Body of pancreas (tissue), 4 donors: ENCODE measurements at regions not wholly inside any gene's neighbourhood (a gene's known extent, or its start where the extent isn't known, plus 50 kb on each side); places are given as distances from the start of the nearest gene placed in this dataset.
"Not testable (repeated sequence)": the region's sequence is repeated elsewhere in the genome, so short reads cannot be mapped to it uniquely, and the experiment has no call there.

Experiments used
- ATAC-seq: fragments of 150-250 bp; one replicate; pipeline ENCODE4 v1.9.1; 2016
- DNase-seq, 4 donors: peaks; one replicate each; pipeline ENCODE4 v3.0.0-alpha.2; 2019
- H3K27ac ChIP-seq, 4 donors: fragments of 200-600 bp; sonication (generic); 1 replicate in 3 of 4; 2 replicates in 1 of 4; pipeline versions ENCODE4 v1.5.1 to v1.6.1; 2016 to 2019; ENCODE audit warnings: mild to moderate bottlenecking in 1 of 4, mixed read lengths in 1 of 4, moderate library complexity in 1 of 4
- H3K27me3 ChIP-seq, 2 donors: fragments of 200-600 bp; sonication (generic); one replicate each; pipeline ENCODE4 v1.6.0; 2016; ENCODE audit warnings: mild to moderate bottlenecking in 1 of 2
- H3K36me3 ChIP-seq, 2 donors: fragments of 200-600 bp; sonication (generic); replicated peaks in 1 of 2; 2 replicates each; pipeline ENCODE4 v1.5.1; 2016; ENCODE audit warnings: low read depth in 2 of 2; ENCODE audit not compliant: insufficient read depth in 1 of 2
- H3K4me1 ChIP-seq: fragments of 200-600 bp; sonication (generic); one replicate; pipeline ENCODE4 v1.6.0; 2016
- H3K4me3 ChIP-seq, 2 donors: fragments of 200-600 bp; sonication (generic); 1 replicate in 1 of 2; 2 replicates in 1 of 2; pipeline ENCODE4 v1.5.1; 2016 to 2019
- H3K9me3 ChIP-seq, 3 donors: fragments of 200-600 bp; sonication (generic); 1 replicate in 2 of 3; 2 replicates in 1 of 3; pipeline ENCODE4 v1.5.1; 2016
- POLR2A ChIP-seq, 3 donors: fragments of 450-650 bp; IDR thresholded peaks; one replicate each; pipeline ENCODE4 v1.6.1; 2016; ENCODE audit warnings: antibody characterized with exemption in 3 of 3, mild to moderate bottlenecking in 2 of 3
- WGBS, 2 donors: methylation state at CpG; one replicate each; pipeline ENCODE4 v1.1.5; 2017; 5-methylcytosine and 5-hydroxymethylcytosine counted together
- intact Hi-C: fragments of 100-400 bp; cut with DNase I; formaldehyde crosslinking; loops from one replicate; pipeline ENCODE4 v1.15.1; 2023
- TF ChIP-seq, protein P1 (sequence below), 7 experiments: fragments of 450-650 bp in 4 of 7; fragments of 200-600 bp in 3 of 7; sonication (generic) in 3 of 7; IDR thresholded peaks; one replicate each; pipeline ENCODE4 v1.5.1; 2016 to 2019; ENCODE audit warnings: antibody characterized with exemption in 7 of 7

DNA sequence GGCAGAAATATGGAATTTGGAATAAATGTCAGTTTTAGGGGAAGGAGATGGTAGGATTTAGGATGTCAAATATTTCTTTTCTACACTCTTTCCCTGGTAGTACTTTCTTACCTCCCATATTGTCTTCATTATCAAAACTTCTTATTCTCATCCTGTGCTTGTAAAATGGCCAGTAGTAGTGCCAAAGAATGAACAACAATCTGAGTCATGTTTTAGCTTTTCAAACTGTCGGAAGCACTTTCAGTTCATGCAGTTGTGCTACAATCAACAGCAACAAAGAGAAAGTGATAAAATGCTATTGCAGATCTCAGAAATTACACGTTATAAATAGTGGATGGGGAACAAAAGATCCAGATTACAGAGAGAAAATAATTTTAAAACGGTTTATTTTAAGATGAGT, 193.7 kb upstream of the RXFP2 start:
- H3K27ac ChIP-seq = no peak overlapping the region
- no peaks in the 10 kb centered on the region for H3K36me3 ChIP-seq
- no peak overlapping the region for H3K4me3 ChIP-seq
- no peaks in the 10 kb centered on the region for H3K9me3 ChIP-seq
- DNase-seq (no peak), ATAC-seq (no peak)
- H3K4me1 ChIP-seq = no peaks in the 10 kb centered on the region
- no peaks in the 10 kb centered on the region for H3K27me3 ChIP-seq
- intact Hi-C loops = no loop called here
- WGBS, 2 donors = 36 to 46% methylated on average over 3 of the region's 3 CpGs
- TF ChIP-seq POLR2A (IDR thresholded peaks at IDR 0.05) = no peak
- TF ChIP-seq, protein P1, sequence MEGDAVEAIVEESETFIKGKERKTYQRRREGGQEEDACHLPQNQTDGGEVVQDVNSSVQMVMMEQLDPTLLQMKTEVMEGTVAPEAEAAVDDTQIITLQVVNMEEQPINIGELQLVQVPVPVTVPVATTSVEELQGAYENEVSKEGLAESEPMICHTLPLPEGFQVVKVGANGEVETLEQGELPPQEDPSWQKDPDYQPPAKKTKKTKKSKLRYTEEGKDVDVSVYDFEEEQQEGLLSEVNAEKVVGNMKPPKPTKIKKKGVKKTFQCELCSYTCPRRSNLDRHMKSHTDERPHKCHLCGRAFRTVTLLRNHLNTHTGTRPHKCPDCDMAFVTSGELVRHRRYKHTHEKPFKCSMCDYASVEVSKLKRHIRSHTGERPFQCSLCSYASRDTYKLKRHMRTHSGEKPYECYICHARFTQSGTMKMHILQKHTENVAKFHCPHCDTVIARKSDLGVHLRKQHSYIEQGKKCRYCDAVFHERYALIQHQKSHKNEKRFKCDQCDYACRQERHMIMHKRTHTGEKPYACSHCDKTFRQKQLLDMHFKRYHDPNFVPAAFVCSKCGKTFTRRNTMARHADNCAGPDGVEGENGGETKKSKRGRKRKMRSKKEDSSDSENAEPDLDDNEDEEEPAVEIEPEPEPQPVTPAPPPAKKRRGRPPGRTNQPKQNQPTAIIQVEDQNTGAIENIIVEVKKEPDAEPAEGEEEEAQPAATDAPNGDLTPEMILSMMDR (IDR thresholded peaks at IDR 0.05) = no peak

DNA sequence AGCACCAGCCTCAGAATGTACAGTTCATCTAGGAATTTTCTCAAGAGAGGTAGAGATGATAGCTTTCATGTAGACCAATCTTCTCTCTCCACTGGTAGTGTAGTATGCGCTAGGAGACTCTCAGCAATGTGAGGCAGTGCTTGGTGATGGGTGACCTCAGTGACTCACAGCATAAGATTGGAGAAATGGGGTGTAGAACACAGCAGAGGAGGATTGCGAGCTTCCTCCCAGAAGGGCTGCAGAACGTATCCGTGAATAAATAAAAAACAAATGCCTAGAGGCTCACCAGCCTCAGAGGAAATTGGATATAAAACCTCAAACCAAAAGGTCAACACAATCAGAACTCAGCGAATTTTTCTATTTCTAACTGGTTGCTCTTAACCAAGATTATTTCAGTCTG, 182.9 kb upstream of the RXFP2 start:
- intact Hi-C loops = no loop called here
- H3K36me3 ChIP-seq = no peaks in the 10 kb centered on the region
- 48 to 52% methylated on average over 5 of the region's 5 CpGs for WGBS, 2 donors
- H3K9me3 ChIP-seq = no peaks in the 10 kb centered on the region
- ATAC-seq (no peak), DNase-seq (no peak)
- no peaks in the 10 kb centered on the region for H3K4me1 ChIP-seq
- no peak overlapping the region for H3K27ac ChIP-seq
- no peak for TF ChIP-seq POLR2A (IDR thresholded peaks at IDR 0.05)
- TF ChIP-seq, protein P1 (IDR thresholded peaks at IDR 0.05) = no peak
- H3K27me3 ChIP-seq = no peaks in the 10 kb centered on the region
- no peak overlapping the region for H3K4me3 ChIP-seq

DNA sequence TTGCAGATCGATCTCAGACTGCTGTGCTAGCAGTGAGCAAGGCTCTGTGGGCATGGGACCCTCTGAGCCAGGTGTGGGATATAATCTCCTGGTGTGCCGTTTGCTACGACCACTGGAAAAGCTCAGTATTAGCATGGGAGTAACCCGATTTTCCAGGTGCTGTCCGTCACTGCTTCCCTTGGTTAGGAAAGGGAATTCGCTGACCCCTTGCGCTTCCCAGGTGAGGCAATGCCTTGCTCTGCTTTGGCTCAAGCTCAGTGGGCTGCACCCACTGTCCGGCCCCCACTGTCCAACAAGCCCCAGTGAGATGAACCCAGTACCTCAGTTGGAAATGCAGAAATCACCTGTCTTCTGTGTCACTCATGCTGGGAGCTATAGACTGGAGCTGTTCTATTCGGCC, 155.1 kb upstream of the RXFP2 start:
- intact Hi-C loops, H3K36me3 ChIP-seq, ATAC-seq, H3K4me3 ChIP-seq, H3K9me3 ChIP-seq, H3K4me1 ChIP-seq, DNase-seq, H3K27me3 ChIP-seq, H3K27ac ChIP-seq: not testable (repeated sequence)
- 65 to 79% methylated on average over 2 to 9 of the region's 9 CpGs for WGBS, 2 donors

DNA sequence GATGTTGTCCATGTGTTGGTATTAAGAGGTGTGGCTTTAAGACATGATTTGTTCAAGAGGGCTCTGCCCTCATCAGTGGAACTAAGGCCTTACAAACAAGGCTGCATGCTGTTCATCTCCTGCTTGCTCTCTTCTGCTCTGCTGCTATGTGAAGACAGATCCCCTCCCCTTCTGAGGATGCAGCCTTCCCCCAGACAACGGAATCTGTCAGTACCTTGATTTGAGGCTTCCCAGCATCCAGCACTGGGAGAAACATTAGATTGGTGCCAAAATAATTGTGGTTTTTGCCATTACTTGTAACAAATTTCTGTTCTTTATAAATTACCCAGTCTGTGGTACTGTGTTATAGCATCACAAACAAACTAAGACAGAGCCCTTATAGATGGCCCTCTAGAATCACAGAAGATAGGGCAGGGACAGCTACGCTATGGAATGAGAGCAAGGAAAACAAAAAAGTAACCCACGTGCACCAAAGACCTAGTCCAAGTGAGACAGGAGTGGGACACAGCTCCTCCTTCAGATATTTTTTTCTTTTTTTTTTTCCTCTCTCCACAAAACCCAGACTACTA, 151.5 kb upstream of the RXFP2 start:
- DNase-seq = no peak
- TF ChIP-seq, protein P1 (IDR thresholded peaks at IDR 0.05) = no peak
- TF ChIP-seq POLR2A (IDR thresholded peaks at IDR 0.05) = no peak
- WGBS, 2 donors = 37 to 42% methylated on average over 3 of the region's 3 CpGs

DNA sequence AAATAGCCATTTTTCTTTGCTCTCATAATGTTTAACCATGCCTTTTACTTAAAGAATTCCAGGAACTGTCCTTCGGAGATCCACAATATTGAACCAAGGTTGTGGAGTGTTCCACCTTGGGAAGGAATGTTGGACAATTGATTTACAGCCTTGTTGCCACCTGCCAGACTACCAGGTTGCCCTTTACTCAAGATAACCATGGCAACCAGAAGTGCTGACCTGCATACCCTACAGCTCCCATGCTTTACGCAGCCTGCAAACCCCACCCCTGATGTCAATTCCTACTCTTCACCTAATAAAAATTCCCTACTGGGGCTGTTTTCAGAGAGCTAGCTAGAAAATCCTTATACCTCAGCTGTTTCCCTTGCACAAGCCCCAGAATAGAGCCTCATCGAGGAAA, 151.0 kb upstream of the RXFP2 start:
- Histone ChIP-seq H3K27ac (no peak overlapping the region), H3K4me1 (no peaks in the 10 kb centered on the region), H3K4me3 (no peak overlapping the region), H3K36me3 (no peaks in the 10 kb centered on the region), H3K27me3 (no peaks in the 10 kb centered on the region), H3K9me3 (peaks cover 0 to 8% (median 0%) of the 10 kb centered on the region in 3 donors)
- TF ChIP-seq, protein P1 (IDR thresholded peaks at IDR 0.05) = no peak
- no peak for TF ChIP-seq POLR2A (IDR thresholded peaks at IDR 0.05)
- DNase-seq (no peak), ATAC-seq (no peak)
- intact Hi-C loops = no loop called here
- 21 to 39% methylated on average over 3 of the region's 3 CpGs for WGBS, 2 donors

More for the DNA sequence above, 151.5 kb upstream of the RXFP2 start:
- Histone ChIP-seq H3K4me3 (no peak overlapping the region), H3K27ac (no peak overlapping the region), H3K27me3 (no peaks in the 10 kb centered on the region), H3K36me3 (no peaks in the 10 kb centered on the region), H3K4me1 (no peaks in the 10 kb centered on the region), H3K9me3 (peaks cover 0 to 8% (median 0%) of the 10 kb centered on the region in 3 donors)
- intact Hi-C loops = no loop called here
- ATAC-seq = no peak
